HCT116 (cell line): ENCODE measurements at regions not wholly inside any gene's neighbourhood (a gene's known extent, or its start where the extent isn't known, plus 50 kb on each side); places are given as distances from the start of the nearest gene placed in this dataset.

Source experiments
- CBX3 ChIP-seq: IDR thresholded peaks from 2 replicates; pipeline ENCODE4 v1.6.1; 2012; ENCODE audit warnings: low read depth
- CEBPB ChIP-seq: IDR thresholded peaks from 2 replicates; pipeline ENCODE4 v1.6.1; 2012; ENCODE audit warnings: low read depth
- POLR2A ChIP-seq: IDR thresholded peaks from 2 replicates; pipeline ENCODE4 v1.7.0; 2011; ENCODE audit warnings: borderline replicate concordance; ENCODE audit not compliant: insufficient read depth, insufficient read length; ENCODE audit errors: extremely low read depth
- POLR2AphosphoS5 ChIP-seq: IDR thresholded peaks from 2 replicates; pipeline ENCODE4 v1.6.1; 2011; ENCODE audit warnings: mild to moderate bottlenecking, low read depth, low read length, moderate library complexity
- SIN3A ChIP-seq: IDR thresholded peaks from 2 replicates; pipeline ENCODE4 v1.6.1; 2012; ENCODE audit warnings: low read depth
- SP1 ChIP-seq: IDR thresholded peaks from 2 replicates; pipeline ENCODE4 v1.6.1; 2012; ENCODE audit warnings: low read depth
- TCF7L2 ChIP-seq: IDR thresholded peaks from 2 replicates; pipeline ENCODE4 v1.7.0; 2011; ENCODE audit warnings: borderline replicate concordance, inconsistent platforms; ENCODE audit not compliant: insufficient read depth, insufficient read length; ENCODE audit errors: extremely low read depth
- YY1 ChIP-seq: IDR thresholded peaks from 2 replicates; pipeline ENCODE4 v1.6.1; 2011; ENCODE audit warnings: low read length, low read depth, moderate library complexity, mild to moderate bottlenecking; ENCODE audit not compliant: insufficient replicate concordance; ENCODE audit errors: extremely low read depth
- ZNF274 ChIP-seq: fragments of 200-500 bp; sonication (Bioruptor generic); IDR thresholded peaks from 2 replicates; pipeline ENCODE4 v1.6.1; 2014; ENCODE audit warnings: mild to moderate bottlenecking, low read depth, low read length, inconsistent platforms
- TF ChIP-seq, protein P1 (sequence below), 3 experiments: fragments of 200-600 bp in 1 of 3; sonication (generic) in 1 of 3; IDR thresholded peaks in 2 of 3; conservative IDR thresholded peaks in 1 of 3; 2 replicates each; pipeline ENCODE4 v1.5.1; 2012 to 2017; ENCODE audit warnings: low read depth in 2 of 3, low read length in 2 of 3, antibody characterized with exemption in 1 of 3, borderline replicate concordance in 1 of 3, control low read depth in 1 of 3, mild to moderate bottlenecking in 1 of 3, mixed read lengths in 1 of 3, mixed run types in 1 of 3, moderate library complexity in 1 of 3; ENCODE audit not compliant: insufficient read depth in 1 of 3
- TF ChIP-seq, protein P2 (sequence below): IDR thresholded peaks from 2 replicates; pipeline ENCODE4 v1.6.1; 2012

DNA sequence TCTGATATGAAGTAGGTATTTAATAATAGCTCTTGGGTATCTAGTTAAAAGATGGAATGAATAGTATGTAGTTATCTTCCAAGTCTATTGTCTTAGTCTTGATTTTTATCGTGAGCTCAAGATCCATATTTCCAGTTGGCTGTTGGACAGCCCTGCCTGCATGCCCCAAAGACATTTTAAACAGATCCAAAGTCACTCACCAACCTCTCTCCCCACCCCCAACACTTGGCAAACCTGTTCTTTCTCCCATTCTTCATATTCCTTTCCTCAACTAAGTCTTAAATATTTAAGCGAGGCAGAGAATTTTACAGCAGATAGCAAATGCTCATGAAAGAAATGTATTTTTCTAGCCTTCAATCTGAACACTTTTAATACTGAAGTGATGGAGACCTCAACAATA is 80.7 kb upstream of the PALS2 start:
- TF ChIP-seq, protein P1, sequence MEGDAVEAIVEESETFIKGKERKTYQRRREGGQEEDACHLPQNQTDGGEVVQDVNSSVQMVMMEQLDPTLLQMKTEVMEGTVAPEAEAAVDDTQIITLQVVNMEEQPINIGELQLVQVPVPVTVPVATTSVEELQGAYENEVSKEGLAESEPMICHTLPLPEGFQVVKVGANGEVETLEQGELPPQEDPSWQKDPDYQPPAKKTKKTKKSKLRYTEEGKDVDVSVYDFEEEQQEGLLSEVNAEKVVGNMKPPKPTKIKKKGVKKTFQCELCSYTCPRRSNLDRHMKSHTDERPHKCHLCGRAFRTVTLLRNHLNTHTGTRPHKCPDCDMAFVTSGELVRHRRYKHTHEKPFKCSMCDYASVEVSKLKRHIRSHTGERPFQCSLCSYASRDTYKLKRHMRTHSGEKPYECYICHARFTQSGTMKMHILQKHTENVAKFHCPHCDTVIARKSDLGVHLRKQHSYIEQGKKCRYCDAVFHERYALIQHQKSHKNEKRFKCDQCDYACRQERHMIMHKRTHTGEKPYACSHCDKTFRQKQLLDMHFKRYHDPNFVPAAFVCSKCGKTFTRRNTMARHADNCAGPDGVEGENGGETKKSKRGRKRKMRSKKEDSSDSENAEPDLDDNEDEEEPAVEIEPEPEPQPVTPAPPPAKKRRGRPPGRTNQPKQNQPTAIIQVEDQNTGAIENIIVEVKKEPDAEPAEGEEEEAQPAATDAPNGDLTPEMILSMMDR (IDR thresholded peaks at IDR 0.05 in 2 of 3, conservative IDR thresholded peaks at IDR 0.05 in 1 of 3; ENCODE audit: borderline replicate concordance in 1 of 3, insufficient read depth in 1 of 3, low read depth in 2 of 3, low read length in 2 of 3): no peak
- TF ChIP-seq ZNF274 (no peak), YY1 (no peak), CBX3 (no peak), POLR2A (no peak), SP1 (no peak), CEBPB (no peak), POLR2AphosphoS5 (no peak), SIN3A (no peak), TCF7L2 (no peak)
- TF ChIP-seq, protein P2, sequence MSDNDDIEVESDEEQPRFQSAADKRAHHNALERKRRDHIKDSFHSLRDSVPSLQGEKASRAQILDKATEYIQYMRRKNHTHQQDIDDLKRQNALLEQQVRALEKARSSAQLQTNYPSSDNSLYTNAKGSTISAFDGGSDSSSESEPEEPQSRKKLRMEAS: no peak
